ENCODE measurements at regions not wholly inside any gene's neighbourhood (a gene's known extent, or its start where the extent isn't known, plus 50 kb on each side); places are given as distances from the start of the nearest gene placed in this dataset.

DNA sequence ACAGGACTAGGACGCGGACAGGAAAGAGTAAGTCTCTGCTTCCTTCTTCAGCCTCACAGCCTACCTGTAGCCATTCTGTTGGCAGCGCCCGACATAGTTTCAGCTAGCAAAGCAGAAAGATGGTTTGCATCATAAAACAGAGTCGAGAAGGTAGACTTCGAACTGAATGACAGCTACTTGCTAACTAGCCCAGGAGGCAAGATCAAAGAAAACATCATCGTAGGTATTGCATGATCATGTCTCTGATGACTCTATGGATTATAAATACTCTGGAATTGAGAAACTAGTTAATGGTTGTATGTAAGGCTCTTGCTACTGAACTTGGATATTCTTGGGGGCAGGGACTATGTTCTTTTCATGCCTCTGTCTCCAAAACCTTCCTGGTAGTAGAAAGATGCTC lies 333.1 kb upstream of the KLF3 start:
- Histone ChIP-seq H3K4me3 (no peak overlapping the region), H3K79me2 (ENCODE audit: control insufficient read depth, insufficient read depth, low read length) (no peaks in the 10 kb centered on the region), H4K20me1 (replicated peaks; ENCODE audit: control insufficient read depth, insufficient read depth, low read length) (no peaks in the 10 kb centered on the region), H3K4me1 (replicated peaks in 1 of 2; ENCODE audit: control insufficient read depth in 2 of 2, insufficient read depth in 2 of 2, low read length in 2 of 2) (peaks cover 18 to 32% of the 10 kb centered on the region in 2 experiments), H3K36me3 (ENCODE audit: control insufficient read depth, insufficient read depth, low read length) (no peaks in the 10 kb centered on the region), H3K4me2 (ENCODE audit: insufficient read depth, low read length) (no peak overlapping the region), H3K9me3 (replicated peaks; ENCODE audit: control insufficient read depth, insufficient read depth, low read depth, low read length) (peaks cover 8% of the 10 kb centered on the region; the same call in 1 of the 2 replicates), H3K27me3 (ENCODE audit: control insufficient read depth in 2 of 2, insufficient read depth in 2 of 2, low read length in 2 of 2) (no peaks in the 10 kb centered on the region), H3K27ac (ENCODE audit: extremely low read depth, low read depth, low read length) (no peak overlapping the region), H3K9me1 (ENCODE audit: control insufficient read depth, insufficient read depth, low read length) (no peaks in the 10 kb centered on the region), H3K9ac (ENCODE audit: insufficient read depth in 1 of 2, low read depth in 2 of 2, low read length in 2 of 2) (no peak overlapping the region), H2AFZ (ENCODE audit: low read depth, low read length) (peak overlapping the region; percentile 24; the same call in 1 of the 2 replicates)
- 68% methylated on average over 7 of the region's 7 CpGs for WGBS (ENCODE audit: insufficient coverage, low coverage, missing lambda C conversion rate)
- ATAC-seq (no peak), FAIRE-seq (no peak), DNase-seq (ENCODE audit: extremely low read depth in 1 of 4, low spot score in 3 of 4) (no peak)
- intact Hi-C loops (cut with micrococcal nuclease) (no loop called here), in situ Hi-C loops (cut with MboI) (no loop called here)
- TF ChIP-seq, protein P1, sequence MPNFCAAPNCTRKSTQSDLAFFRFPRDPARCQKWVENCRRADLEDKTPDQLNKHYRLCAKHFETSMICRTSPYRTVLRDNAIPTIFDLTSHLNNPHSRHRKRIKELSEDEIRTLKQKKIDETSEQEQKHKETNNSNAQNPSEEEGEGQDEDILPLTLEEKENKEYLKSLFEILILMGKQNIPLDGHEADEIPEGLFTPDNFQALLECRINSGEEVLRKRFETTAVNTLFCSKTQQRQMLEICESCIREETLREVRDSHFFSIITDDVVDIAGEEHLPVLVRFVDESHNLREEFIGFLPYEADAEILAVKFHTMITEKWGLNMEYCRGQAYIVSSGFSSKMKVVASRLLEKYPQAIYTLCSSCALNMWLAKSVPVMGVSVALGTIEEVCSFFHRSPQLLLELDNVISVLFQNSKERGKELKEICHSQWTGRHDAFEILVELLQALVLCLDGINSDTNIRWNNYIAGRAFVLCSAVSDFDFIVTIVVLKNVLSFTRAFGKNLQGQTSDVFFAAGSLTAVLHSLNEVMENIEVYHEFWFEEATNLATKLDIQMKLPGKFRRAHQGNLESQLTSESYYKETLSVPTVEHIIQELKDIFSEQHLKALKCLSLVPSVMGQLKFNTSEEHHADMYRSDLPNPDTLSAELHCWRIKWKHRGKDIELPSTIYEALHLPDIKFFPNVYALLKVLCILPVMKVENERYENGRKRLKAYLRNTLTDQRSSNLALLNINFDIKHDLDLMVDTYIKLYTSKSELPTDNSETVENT (CRISPR knock-in tag; IDR thresholded peaks at IDR 0.05), result no peak
- TF ChIP-seq HSF4 (CRISPR knock-in tag; IDR thresholded peaks at IDR 0.05; ENCODE audit: borderline replicate concordance) (no peak), ZNF165 (CRISPR knock-in tag; IDR thresholded peaks at IDR 0.05; ENCODE audit: borderline replicate concordance) (no peak)
- ChIA-PET POLR2A (interaction anchor here (1.1 kb wide), 1 partner anchor 336 kb away, joined by 3 read pairs; no protein-coding TSS in a partner anchor), CTCF (ENCODE audit: low intra/inter-chr PET ratio) (no interaction called here)
- no TSS peak for BruUV-seq (replicated peaks)

DNA sequence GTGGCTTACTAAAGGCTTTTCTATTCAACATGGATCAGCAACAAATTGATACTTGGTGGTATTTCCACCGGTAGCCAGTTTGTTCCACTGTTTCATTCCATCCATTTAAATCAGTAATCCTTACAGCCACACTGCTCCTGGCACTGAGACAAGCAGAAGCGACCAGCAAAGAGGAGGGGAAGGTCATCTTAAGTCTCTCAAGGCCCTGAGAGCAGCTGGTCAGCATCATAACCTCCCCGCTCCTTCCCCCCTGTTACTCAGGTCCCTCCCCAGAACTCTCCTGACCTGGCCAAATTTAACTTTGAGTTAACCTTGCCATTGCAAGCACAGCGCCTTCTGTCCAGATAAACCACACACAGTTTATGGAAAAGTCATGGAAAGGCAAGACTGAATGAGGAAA lies 331.3 kb upstream of the KLF3 start:
- H3K9ac ChIP-seq (ENCODE audit: insufficient read depth in 1 of 2, low read depth in 2 of 2, low read length in 2 of 2), result no peak overlapping the region
- BruUV-seq (replicated peaks), result no TSS peak
- ChIA-PET CTCF (ENCODE audit: low intra/inter-chr PET ratio) (no interaction called here), POLR2A (no interaction called here)
- H3K9me1 ChIP-seq (ENCODE audit: control insufficient read depth, insufficient read depth, low read length), result no peaks in the 10 kb centered on the region
- H3K79me2 ChIP-seq (ENCODE audit: control insufficient read depth, insufficient read depth, low read length), result no peaks in the 10 kb centered on the region
- DNase-seq (ENCODE audit: extremely low read depth in 1 of 4, low spot score in 3 of 4) (no peak), ATAC-seq (no peak), FAIRE-seq (peak; percentile 6)
- H3K36me3 ChIP-seq (ENCODE audit: control insufficient read depth, insufficient read depth, low read length), result no peaks in the 10 kb centered on the region
- WGBS (ENCODE audit: insufficient coverage, low coverage, missing lambda C conversion rate), result 70% methylated on average over 4 of the region's 4 CpGs
- intact Hi-C loops (cut with micrococcal nuclease) (no loop called here), in situ Hi-C loops (cut with MboI) (no loop called here)
- H3K4me1 ChIP-seq (replicated peaks in 1 of 2; ENCODE audit: control insufficient read depth in 2 of 2, insufficient read depth in 2 of 2, low read length in 2 of 2), result peaks cover 18 to 30% of the 10 kb centered on the region in 2 experiments
- H4K20me1 ChIP-seq (replicated peaks; ENCODE audit: control insufficient read depth, insufficient read depth, low read length), result no peaks in the 10 kb centered on the region
- H3K27me3 ChIP-seq (ENCODE audit: control insufficient read depth in 2 of 2, insufficient read depth in 2 of 2, low read length in 2 of 2), result no peaks in the 10 kb centered on the region
- no peak overlapping the region for H3K4me2 ChIP-seq (ENCODE audit: insufficient read depth, low read length)
- no peaks in the 10 kb centered on the region; the same call in 1 of the 2 replicates for H3K9me3 ChIP-seq (replicated peaks; ENCODE audit: control insufficient read depth, insufficient read depth, low read depth, low read length)
- no peak overlapping the region for H3K27ac ChIP-seq (ENCODE audit: extremely low read depth, low read depth, low read length)
- H3K4me3 ChIP-seq, result no peak overlapping the region
- H2AFZ ChIP-seq (ENCODE audit: low read depth, low read length), result no peak overlapping the region
- TF ChIP-seq EZH2 (IDR thresholded peaks at IDR 0.05; ENCODE audit: borderline replicate concordance, low read depth, low read length), result no peak
- TF ChIP-seq NFYB (IDR thresholded peaks at IDR 0.05; ENCODE audit: extremely low read depth, insufficient read length), result no peak
- no peak for TF ChIP-seq TRIM24 (IDR thresholded peaks at IDR 0.05)
- TF ChIP-seq MECOM (CRISPR knock-in tag; IDR thresholded peaks at IDR 0.05), result no peak
- TF ChIP-seq, protein P2, sequence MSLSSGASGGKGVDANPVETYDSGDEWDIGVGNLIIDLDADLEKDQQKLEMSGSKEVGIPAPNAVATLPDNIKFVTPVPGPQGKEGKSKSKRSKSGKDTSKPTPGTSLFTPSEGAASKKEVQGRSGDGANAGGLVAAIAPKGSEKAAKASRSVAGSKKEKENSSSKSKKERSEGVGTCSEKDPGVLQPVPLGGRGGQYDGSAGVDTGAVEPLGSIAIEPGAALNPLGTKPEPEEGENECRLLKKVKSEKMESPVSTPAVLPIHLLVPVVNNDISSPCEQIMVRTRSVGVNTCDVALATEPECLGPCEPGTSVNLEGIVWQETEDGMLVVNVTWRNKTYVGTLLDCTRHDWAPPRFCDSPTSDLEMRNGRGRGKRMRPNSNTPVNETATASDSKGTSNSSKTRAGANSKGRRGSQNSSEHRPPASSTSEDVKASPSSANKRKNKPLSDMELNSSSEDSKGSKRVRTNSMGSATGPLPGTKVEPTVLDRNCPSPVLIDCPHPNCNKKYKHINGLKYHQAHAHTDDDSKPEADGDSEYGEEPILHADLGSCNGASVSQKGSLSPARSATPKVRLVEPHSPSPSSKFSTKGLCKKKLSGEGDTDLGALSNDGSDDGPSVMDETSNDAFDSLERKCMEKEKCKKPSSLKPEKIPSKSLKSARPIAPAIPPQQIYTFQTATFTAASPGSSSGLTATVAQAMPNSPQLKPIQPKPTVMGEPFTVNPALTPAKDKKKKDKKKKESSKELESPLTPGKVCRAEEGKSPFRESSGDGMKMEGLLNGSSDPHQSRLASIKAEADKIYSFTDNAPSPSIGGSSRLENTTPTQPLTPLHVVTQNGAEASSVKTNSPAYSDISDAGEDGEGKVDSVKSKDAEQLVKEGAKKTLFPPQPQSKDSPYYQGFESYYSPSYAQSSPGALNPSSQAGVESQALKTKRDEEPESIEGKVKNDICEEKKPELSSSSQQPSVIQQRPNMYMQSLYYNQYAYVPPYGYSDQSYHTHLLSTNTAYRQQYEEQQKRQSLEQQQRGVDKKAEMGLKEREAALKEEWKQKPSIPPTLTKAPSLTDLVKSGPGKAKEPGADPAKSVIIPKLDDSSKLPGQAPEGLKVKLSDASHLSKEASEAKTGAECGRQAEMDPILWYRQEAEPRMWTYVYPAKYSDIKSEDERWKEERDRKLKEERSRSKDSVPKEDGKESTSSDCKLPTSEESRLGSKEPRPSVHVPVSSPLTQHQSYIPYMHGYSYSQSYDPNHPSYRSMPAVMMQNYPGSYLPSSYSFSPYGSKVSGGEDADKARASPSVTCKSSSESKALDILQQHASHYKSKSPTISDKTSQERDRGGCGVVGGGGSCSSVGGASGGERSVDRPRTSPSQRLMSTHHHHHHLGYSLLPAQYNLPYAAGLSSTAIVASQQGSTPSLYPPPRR (CRISPR knock-in tag; IDR thresholded peaks at IDR 0.05; ENCODE audit: borderline replicate concordance), result no peak
- TF ChIP-seq ZNF41 (CRISPR knock-in tag; conservative IDR thresholded peaks at IDR 0.05), result no peak
- TF ChIP-seq, protein P3, sequence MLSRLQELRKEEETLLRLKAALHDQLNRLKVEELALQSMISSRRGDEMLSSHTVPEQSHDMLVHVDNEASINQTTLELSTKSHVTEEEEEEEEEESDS (CRISPR knock-in tag; IDR thresholded peaks at IDR 0.05), result no peak

Data from K562 (cell line).